Keratinocyte (primary cell): ENCODE measurements at regions not wholly inside any gene's neighbourhood (a gene's known extent, or its start where the extent isn't known, plus 50 kb on each side); places are given as distances from the start of the nearest gene placed in this dataset.

Source experiments
- DNase-seq: peaks from one replicate; pipeline ENCODE4 v3.0.0-alpha.2; 2011; ENCODE audit warnings: low read depth, missing footprints, low spot score
- FAIRE-seq: peaks from 2 replicates; lab custom pipeline; 2011; peaks lifted over from hg19 to GRCh38; lab: Jason Lieb, UNC
- H2AFZ ChIP-seq: 2 replicates; pipeline ENCODE4 v1.6.0; 2012; ENCODE audit warnings: low read length, control low read depth, inconsistent platforms; ENCODE audit not compliant: control insufficient read depth
- H3K27ac ChIP-seq: 2 replicates; pipeline ENCODE4 v1.5.1; 2011; ENCODE audit warnings: low read length; ENCODE audit not compliant: control insufficient read depth, insufficient read depth
- H3K27me3 ChIP-seq: 3 replicates; pipeline ENCODE4 v1.6.0; 2011; ENCODE audit warnings: low read length; ENCODE audit not compliant: control insufficient read depth, insufficient read depth; ENCODE audit errors: extremely low read depth
- H3K36me3 ChIP-seq, 2 experiments: 2 replicates in 1 of 2; 3 replicates in 1 of 2; pipeline ENCODE4 v1.5.1; 2011; ENCODE audit warnings: low read length in 2 of 2, mild to moderate bottlenecking in 1 of 2; ENCODE audit not compliant: control insufficient read depth in 2 of 2, insufficient read depth in 2 of 2; ENCODE audit errors: extremely low read depth in 1 of 2
- H3K4me1 ChIP-seq: 3 replicates; pipeline ENCODE4 v1.5.1; 2011; ENCODE audit warnings: low read length; ENCODE audit not compliant: control insufficient read depth, insufficient read depth; ENCODE audit errors: extremely low read depth
- H3K4me2 ChIP-seq: 3 replicates; pipeline ENCODE4 v1.6.0; 2011; ENCODE audit warnings: low read depth, low read length; ENCODE audit not compliant: control insufficient read depth, insufficient read depth; ENCODE audit errors: extremely low read depth
- H3K4me3 ChIP-seq, 3 experiments: fragments of 200-600 bp in 1 of 3; sonication (generic) in 1 of 3; 2 replicates in 2 of 3; 3 replicates in 1 of 3; pipeline ENCODE4 v1.5.1; 2011 to 2016; ENCODE audit warnings: low read length in 3 of 3, mild to moderate bottlenecking in 3 of 3, control low read depth in 2 of 3, inconsistent platforms in 1 of 3, low read depth in 1 of 3, mixed read lengths in 1 of 3, mixed run types in 1 of 3, moderate library complexity in 1 of 3; ENCODE audit not compliant: control insufficient read depth in 2 of 3, insufficient read depth in 2 of 3; ENCODE audit errors: extremely low read depth in 1 of 3
- H3K79me2 ChIP-seq: 2 replicates; pipeline ENCODE4 v1.6.0; 2012; ENCODE audit warnings: low read length; ENCODE audit not compliant: control insufficient read depth, insufficient read depth
- H3K9ac ChIP-seq: 3 replicates; pipeline ENCODE4 v1.6.0; 2011; ENCODE audit warnings: low read length; ENCODE audit not compliant: control insufficient read depth, insufficient read depth; ENCODE audit errors: extremely low read depth
- H3K9me1 ChIP-seq: 3 replicates; pipeline ENCODE4 v1.6.0; 2011; ENCODE audit warnings: low read length; ENCODE audit not compliant: control insufficient read depth, insufficient read depth; ENCODE audit errors: extremely low read depth
- H3K9me3 ChIP-seq: 2 replicates; pipeline ENCODE4 v1.5.1; 2012; ENCODE audit warnings: low read depth, low read length; ENCODE audit not compliant: control insufficient read depth
- H4K20me1 ChIP-seq: 3 replicates; pipeline ENCODE4 v1.6.0; 2011; ENCODE audit warnings: low read length; ENCODE audit not compliant: control insufficient read depth, insufficient read depth; ENCODE audit errors: extremely low read depth
- CTCF ChIP-seq, 3 experiments: IDR thresholded peaks in 1 of 3; conservative IDR thresholded peaks in 1 of 3; optimal IDR thresholded peaks in 1 of 3; 2 replicates in 2 of 3; 3 replicates in 1 of 3; pipeline versions ENCODE3 to v1.5.1; 2011; ENCODE audit warnings: low read length in 3 of 3, mild to moderate bottlenecking in 3 of 3, moderate library complexity in 2 of 3, control low read depth in 1 of 3, inconsistent platforms in 1 of 3; ENCODE audit not compliant: insufficient read depth in 2 of 3; ENCODE audit errors: extremely low read depth in 1 of 3
- EZH2 ChIP-seq: IDR thresholded peaks from one replicate; pipeline ENCODE4 v1.6.1; 2012; ENCODE audit warnings: inconsistent platforms, mild to moderate bottlenecking, low read length, moderate library complexity
- dilution Hi-C: fragments of 300-500 bp; cut with MboI; formaldehyde crosslinking; loops from one replicate; pipeline ENCODE4 v1.7.0; 2020; ENCODE audit warnings: low sequenced_read_pairs; ENCODE audit not compliant: extremely low pct_ligation_motif_present

- Histone ChIP-seq H3K4me3 (peak overlapping the region in 1 of 3 experiments; percentile 21), H3K4me2 (peak overlapping the region; percentile 60), H2AFZ (peak overlapping the region; percentile 64), H3K79me2 (peaks cover 2% of the 10 kb centered on the region), H3K4me1 (peaks cover 69% of the 10 kb centered on the region), H3K9me3 (no peaks in the 10 kb centered on the region), H3K27me3 (no peaks in the 10 kb centered on the region), H3K9me1 (no peaks in the 10 kb centered on the region), H3K36me3 (no peaks in the 10 kb centered on the region), H3K9ac (no peak overlapping the region), H4K20me1 (no peaks in the 10 kb centered on the region), H3K27ac (peak overlapping the region; percentile 16)
- DNase-seq (no peak), FAIRE-seq (peak; percentile 26)
- dilution Hi-C loops: no loop called here
- TF ChIP-seq CTCF (optimal IDR thresholded peaks at IDR 0.05 in 1 of 3, IDR thresholded peaks at IDR 0.05 in 1 of 3, conservative IDR thresholded peaks at IDR 0.05 in 1 of 3; ENCODE audit: extremely low read depth in 1 of 3, insufficient read depth in 2 of 3, low read length in 3 of 3): no peak
- no peak for TF ChIP-seq EZH2
Observed at GRCh38 chr5:96125231-96125891, 163.7 kb upstream of the ELL2 start.

DNA sequence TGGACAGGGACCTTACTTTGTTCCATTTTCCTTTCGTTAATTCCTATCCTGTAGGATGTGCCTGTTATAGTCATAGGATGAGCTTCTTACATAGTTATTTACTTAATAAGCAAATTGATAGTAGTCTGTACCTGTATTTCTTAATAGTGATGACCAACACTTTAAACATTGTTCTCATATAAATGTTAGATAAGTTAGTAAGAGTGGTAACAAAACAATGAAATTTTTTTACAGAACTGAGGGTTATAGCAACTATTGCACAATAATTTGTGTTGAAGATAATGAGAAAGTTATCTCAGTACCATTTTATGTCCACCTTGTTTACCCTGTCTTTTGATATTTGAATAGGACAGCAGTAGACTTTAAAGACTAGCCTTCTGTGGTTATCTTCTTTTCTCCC is 162.9 kb upstream of the ELL2 start:
- peak overlapping the region; percentile 44 for H3K27ac ChIP-seq
- peaks cover 67% of the 10 kb centered on the region for H3K4me1 ChIP-seq
- TF ChIP-seq CTCF (optimal IDR thresholded peaks at IDR 0.05 in 1 of 3, IDR thresholded peaks at IDR 0.05 in 1 of 3, conservative IDR thresholded peaks at IDR 0.05 in 1 of 3; ENCODE audit: extremely low read depth in 1 of 3, insufficient read depth in 2 of 3, low read length in 3 of 3) (no peak), EZH2 (no peak)
- peak; percentile 51 for FAIRE-seq
- peaks cover 2% of the 10 kb centered on the region for H3K79me2 ChIP-seq
- H3K9me3 ChIP-seq: no peaks in the 10 kb centered on the region
- peak; percentile 71 for DNase-seq
- no peak overlapping the region for H3K9ac ChIP-seq
- no peaks in the 10 kb centered on the region for H3K27me3 ChIP-seq
- H3K9me1 ChIP-seq: no peaks in the 10 kb centered on the region
- H3K4me2 ChIP-seq: peak overlapping the region; percentile 28
- H3K4me3 ChIP-seq: no peak overlapping the region
- dilution Hi-C loops: no loop called here
- H4K20me1 ChIP-seq: no peaks in the 10 kb centered on the region
- no peaks in the 10 kb centered on the region for H3K36me3 ChIP-seq
- H2AFZ ChIP-seq: no peak overlapping the region
